Mucosa of gallbladder (tissue), 1 donor: ENCODE measurements at regions not wholly inside any gene's neighbourhood (a gene's known extent, or its start where the extent isn't known, plus 50 kb on each side); places are given as distances from the start of the nearest gene placed in this dataset.

Source experiments
- DNase-seq: peaks from one replicate; pipeline ENCODE4 v3.0.0-alpha.2; 2020; ENCODE audit warnings: low spot score
- donor health status: DM: no; HTN: no; CAD: no.

DNA sequence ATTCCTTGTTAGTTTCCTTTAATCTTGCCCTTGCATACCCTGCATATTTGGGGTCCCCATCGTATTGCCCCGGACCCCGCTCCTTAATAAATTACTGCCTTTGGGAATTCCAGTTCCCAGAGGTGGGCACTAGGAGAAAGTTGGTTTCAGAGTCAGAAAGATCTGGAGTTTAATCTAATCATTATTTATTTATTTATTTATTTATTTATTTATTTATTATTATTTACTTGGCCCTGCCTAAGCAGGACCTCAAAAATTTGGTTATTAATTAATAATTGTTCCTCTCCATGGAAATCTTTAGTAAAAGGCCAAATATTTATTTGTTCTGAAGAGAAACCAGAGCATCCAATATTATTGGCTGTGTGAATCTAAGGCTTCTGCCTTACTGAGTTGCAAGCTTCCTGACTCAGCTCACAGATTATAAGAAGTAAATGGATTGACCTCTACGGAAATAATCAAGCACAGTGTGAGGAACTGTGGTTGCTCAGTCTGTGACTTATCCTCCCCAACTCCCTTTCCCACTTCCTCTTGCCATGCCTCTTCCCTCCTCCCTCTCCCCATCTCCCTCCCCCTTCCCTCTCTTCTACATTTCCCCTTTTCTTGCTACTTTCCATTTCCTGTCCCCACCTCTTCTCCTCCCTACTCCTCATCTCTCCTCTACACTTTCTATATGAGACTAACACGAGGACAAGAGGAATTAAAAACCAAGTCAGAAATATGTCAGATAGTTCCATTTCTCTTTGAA, 61.5 kb upstream of the AP1S2 start:
- no peak for DNase-seq

DNA sequence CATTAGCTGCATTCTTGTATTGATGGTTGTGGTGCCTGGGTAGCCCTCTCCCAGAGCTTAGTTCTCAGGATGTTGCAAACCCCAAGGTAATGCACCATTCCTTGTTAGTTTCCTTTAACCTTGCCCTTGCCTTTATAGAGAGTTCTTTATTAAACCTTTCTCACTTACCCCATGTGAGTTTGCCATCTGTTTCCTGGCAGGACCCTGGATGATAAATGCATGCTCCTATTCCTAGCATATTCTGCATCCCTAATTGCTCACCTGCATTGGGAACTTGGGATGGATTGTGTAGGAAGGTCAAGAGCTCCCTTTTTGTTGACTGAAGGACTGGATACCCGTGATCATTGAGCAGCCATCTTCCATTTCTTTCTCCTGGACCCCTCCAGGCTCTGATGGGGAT, 59.9 kb upstream of the AP1S2 start:
- no peak for DNase-seq

DNA sequence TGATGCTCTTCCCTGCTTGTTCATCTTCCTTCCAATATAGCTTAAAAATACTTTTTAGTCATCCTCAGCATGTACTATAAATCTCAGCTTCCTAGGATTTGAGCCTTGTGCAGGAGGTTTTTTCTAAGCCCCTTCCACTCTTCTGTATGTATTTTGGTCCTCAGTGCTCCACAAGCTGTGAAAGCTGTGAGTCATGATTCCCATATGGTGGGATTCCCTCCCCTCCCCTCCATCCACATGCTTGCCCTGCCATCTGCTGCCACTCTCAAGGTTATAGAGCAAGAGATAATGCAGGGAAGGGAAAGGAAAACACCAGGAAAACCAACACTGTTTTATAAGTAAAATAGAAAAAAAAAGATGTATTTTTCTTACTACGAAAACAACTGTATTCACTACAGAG, 58.5 kb upstream of the AP1S2 start:
- no peak for DNase-seq

DNA sequence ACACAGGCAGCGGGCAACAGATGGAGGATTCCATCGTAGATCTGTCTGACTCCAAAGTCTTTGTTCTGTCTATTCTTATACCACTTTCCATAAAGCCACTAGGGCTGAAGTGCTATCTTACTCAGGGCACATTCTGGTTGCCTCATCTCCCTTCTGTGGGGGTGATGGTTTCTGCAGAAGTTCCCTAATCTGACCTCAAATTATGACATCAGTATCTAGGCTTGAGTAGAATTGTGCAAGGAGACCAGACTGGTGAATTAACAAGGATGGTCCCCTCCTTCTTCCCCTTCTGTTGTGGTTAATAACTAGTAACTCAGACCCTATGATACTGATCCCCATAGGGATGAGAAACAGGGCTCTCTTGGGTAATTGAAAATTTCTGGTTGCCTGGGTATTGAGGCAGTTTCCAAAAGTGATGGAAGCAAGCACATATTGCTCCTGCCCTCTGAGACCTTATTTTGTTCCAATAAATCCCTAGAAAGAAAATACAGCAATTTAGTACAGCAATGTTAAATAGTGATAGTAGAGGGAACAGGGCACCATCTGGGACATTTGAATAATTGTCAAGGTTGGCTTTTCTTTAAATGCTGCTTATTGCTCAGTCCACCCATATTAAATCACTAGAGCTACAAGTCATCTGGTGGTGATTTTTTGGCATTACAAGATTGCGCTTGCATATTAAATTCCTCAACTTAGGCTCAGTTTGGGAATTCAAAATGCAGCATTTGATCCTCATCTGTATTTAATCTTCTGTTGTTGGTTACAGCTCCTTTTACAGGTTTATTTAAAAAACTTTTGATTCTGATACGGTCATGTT, 57.3 kb upstream of the AP1S2 start:
- DNase-seq = peak; percentile 12

DNA sequence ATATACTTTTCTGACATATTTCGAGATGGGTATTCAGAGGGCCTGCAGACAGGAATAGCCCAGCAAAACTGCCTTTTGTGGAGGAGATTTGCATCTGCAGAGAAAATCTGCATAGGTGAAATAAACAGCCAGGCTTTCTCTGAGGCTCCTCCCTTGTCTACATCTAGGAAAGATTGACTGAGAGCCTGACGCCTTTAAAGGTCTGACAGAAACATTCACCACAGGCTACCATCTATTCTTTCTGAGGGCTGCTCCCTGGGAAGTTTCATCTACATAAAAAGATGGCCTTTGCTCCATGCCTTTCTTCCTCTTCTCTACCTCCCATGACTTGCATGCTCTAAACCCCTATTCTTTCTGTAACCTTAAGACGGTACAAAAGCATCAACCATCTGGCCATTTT, 55.0 kb upstream of the AP1S2 start:
- no peak for DNase-seq

DNA sequence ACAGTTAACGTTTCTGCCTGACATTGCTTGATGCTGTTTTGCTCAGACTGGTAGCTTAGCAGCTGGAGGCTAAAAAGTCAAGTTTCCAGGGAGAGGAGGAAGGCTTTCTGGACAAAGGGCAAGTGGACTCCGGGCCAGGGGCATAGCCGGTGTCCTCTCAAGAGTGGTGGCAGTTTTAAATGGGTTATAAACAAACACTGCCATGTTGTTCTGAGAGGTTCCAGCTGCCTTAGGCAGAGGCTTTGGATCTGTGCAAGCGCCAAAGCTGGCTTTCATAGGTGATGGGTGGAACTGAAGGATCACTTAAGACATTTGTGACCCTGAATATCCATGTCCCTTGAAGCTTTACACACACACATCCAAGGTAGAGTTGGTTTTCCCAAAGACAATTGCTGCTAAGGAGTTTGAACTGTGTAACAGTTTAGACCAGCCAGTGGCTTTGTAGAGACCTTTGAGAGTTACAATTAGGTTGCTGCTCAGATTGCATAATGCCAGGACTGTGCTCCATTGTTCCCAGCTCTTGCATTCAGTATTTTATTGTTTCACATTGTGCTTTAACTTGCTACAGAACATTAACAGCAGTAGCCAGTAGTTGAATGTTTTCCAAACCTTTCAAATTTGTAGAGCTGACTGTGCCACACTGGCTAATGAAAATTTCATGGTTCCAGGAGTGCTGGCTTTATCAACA, 54.1 kb upstream of the AP1S2 start:
- DNase-seq = no peak

DNA sequence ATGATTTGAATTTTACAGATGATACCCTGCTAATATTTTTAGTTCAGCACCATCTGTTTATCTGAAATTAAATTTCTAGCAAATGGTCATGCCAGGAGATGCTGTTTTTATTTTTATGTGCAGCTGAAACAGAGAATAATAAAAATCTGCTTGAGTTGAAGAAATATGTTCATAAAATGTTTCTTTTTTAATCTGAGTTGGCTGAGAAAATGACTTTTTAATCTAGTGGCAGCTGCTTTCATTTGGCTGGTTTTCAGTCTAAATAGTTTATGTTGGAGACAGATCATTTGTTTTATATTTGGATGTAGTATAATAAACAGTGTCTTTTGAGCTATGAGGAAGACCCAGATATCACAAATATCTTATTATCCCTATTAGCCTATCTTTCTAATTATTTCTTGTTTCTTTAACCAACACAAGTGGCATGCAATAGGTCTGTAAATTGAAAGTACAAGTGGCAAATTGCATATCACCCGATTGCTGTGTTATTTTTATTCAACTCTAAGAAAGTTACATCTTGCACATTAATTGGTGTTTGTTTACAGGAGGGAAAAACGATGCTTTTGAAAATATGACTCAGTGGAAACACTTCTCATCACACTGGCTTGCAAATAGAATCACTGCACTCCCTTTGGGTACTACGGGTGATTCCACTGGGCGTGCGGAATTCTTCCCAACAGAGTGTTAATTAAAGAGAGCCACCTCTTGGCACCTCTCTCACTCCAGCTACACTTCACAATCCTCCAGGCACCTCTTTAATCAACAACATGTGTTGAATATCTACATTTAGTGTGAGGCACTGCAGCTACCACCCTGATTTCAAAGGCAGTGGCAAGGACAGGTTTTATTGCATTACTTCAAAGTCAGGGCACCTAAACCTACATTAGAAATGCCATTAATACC, 51.7 kb upstream of the AP1S2 start:
- DNase-seq = no peak
